Inflammatory macrophage treated with lipopolysaccharide for 1 hour (primary cell): ENCODE measurements at regions not wholly inside any gene's neighbourhood (a gene's known extent, or its start where the extent isn't known, plus 50 kb on each side); places are given as distances from the start of the nearest gene placed in this dataset.
"Not testable (repeated sequence)": the region's sequence is repeated elsewhere in the genome, so short reads cannot be mapped to it uniquely, and the experiment has no call there.

Source experiments
- DNase-seq, 2 donors: peaks; one replicate each; pipeline ENCODE4 v3.0.0-alpha.2; 2020 to 2022

GRCh38 chr6:149244105-149244504 lies 73.4 kb upstream of the TAB2 start:
- no peak for DNase-seq

- DNase-seq: peak; percentile 73 to 76
Observed at GRCh38 chr6:149246691-149247384, 70.7 kb upstream of the TAB2 start.

- DNase-seq: peak in 1 of 2 donors; percentile 28
Observed at GRCh38 chr6:149247385-149247763, 70.1 kb upstream of the TAB2 start.

GRCh38 chr6:149248263-149248662 lies 69.2 kb upstream of the TAB2 start:
- not testable (repeated sequence) for DNase-seq

- peak in 1 of 2 donors; percentile 57 for DNase-seq
Observed at GRCh38 chr6:149248693-149249369, 68.7 kb upstream of the TAB2 start.

GRCh38 chr6:149249370-149250357 lies 67.8 kb upstream of the TAB2 start:
- DNase-seq: no peak

GRCh38 chr6:149250951-149251350 lies 66.6 kb upstream of the TAB2 start:
- DNase-seq: no peak

- no peak for DNase-seq
Observed at GRCh38 chr6:149252622-149253021, 64.9 kb upstream of the TAB2 start.

GRCh38 chr6:149254253-149254652 lies 63.3 kb upstream of the TAB2 start:
- DNase-seq: no peak

GRCh38 chr6:149259753-149260152 lies 57.8 kb upstream of the TAB2 start:
- peak; percentile 87 to 93 for DNase-seq

- DNase-seq: no peak
Observed at GRCh38 chr6:149260214-149260874, 57.2 kb upstream of the TAB2 start.

- no peak for DNase-seq
Observed at GRCh38 chr6:149261364-149262040, 56.0 kb upstream of the TAB2 start.

- no peak for DNase-seq
Observed at GRCh38 chr6:149263321-149263720, 54.2 kb upstream of the TAB2 start.

GRCh38 chr6:149264629-149265028 lies 52.9 kb upstream of the TAB2 start:
- no peak for DNase-seq

GRCh38 chr6:149265945-149266344 lies 51.6 kb upstream of the TAB2 start:
- no peak for DNase-seq

GRCh38 chr6:149266659-149267058 lies 50.9 kb upstream of the TAB2 start:
- no peak for DNase-seq

- no peak for DNase-seq
Observed at GRCh38 chr6:149267072-149267471, 50.4 kb upstream of the TAB2 start.

- DNase-seq: no peak
Observed at GRCh38 chr6:149267513-149268043, 49.9 kb upstream of the TAB2 start.
